Tibial nerve (tissue), 4 donors: ENCODE measurements at regions not wholly inside any gene's neighbourhood (a gene's known extent, or its start where the extent isn't known, plus 50 kb on each side); places are given as distances from the start of the nearest gene placed in this dataset.

Experiments used
- EP300 ChIP-seq, 2 donors: sonication (generic); formaldehyde crosslinking; IDR thresholded peaks; one replicate each; pipeline ENCODE4 v1.6.1; 2017; ENCODE audit warnings: antibody characterized with exemption in 2 of 2, mild to moderate bottlenecking in 1 of 2
- POLR2A ChIP-seq, 2 donors: fragments of 450-650 bp; IDR thresholded peaks; one replicate each; pipeline ENCODE4 v1.6.1; 2017; ENCODE audit warnings: antibody characterized with exemption in 2 of 2, mild to moderate bottlenecking in 2 of 2, moderate library complexity in 2 of 2
- TF ChIP-seq, protein P1 (sequence below), 5 experiments: fragments of 200-600 bp in 3 of 5; fragments of 450-650 bp in 2 of 5; sonication (generic) in 3 of 5; IDR thresholded peaks; one replicate each; pipeline ENCODE4 v1.5.1; 2016 to 2019; ENCODE audit warnings: antibody characterized with exemption in 5 of 5, mild to moderate bottlenecking in 3 of 5, moderate library complexity in 2 of 5

DNA sequence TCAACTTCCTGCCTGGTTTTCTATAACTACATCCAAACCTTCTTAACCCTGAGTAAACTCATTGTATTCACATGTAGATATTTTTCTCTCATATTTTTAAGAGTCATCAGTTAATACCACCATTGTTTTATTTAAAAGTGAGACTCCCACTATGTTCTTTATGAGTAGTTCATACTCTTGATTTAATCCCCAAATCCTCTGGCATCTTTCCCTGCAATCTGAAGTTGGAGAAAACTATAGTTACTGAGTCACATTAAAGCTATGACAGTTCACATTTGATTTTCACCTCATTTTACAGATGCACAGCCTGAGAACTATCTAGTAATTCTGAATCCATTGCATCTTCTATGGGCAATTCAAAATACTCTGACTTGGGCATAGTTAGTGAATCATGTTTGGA is 1358.7 kb upstream of the NRXN1 start:
- TF ChIP-seq EP300 (IDR thresholded peaks at IDR 0.05) (no peak), POLR2A (IDR thresholded peaks at IDR 0.05) (no peak)
- TF ChIP-seq, protein P1, sequence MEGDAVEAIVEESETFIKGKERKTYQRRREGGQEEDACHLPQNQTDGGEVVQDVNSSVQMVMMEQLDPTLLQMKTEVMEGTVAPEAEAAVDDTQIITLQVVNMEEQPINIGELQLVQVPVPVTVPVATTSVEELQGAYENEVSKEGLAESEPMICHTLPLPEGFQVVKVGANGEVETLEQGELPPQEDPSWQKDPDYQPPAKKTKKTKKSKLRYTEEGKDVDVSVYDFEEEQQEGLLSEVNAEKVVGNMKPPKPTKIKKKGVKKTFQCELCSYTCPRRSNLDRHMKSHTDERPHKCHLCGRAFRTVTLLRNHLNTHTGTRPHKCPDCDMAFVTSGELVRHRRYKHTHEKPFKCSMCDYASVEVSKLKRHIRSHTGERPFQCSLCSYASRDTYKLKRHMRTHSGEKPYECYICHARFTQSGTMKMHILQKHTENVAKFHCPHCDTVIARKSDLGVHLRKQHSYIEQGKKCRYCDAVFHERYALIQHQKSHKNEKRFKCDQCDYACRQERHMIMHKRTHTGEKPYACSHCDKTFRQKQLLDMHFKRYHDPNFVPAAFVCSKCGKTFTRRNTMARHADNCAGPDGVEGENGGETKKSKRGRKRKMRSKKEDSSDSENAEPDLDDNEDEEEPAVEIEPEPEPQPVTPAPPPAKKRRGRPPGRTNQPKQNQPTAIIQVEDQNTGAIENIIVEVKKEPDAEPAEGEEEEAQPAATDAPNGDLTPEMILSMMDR (IDR thresholded peaks at IDR 0.05): no peak
